NB4 (cell line): ENCODE measurements at regions not wholly inside any gene's neighbourhood (a gene's known extent, or its start where the extent isn't known, plus 50 kb on each side); places are given as distances from the start of the nearest gene placed in this dataset.

ENCODE experiments used
- DNase-seq: peaks from one replicate; pipeline ENCODE4 v3.0.0; 2010; ENCODE audit warnings: low read depth
- H3K4me3 ChIP-seq: one replicate; pipeline ENCODE4 v1.5.1; 2011; ENCODE audit warnings: mild to moderate bottlenecking, low read depth, low read length, moderate library complexity
- CTCF ChIP-seq: IDR thresholded peaks from one replicate; pipeline ENCODE4 v1.5.1; 2012; ENCODE audit warnings: low read depth, low read length
- MAX ChIP-seq: IDR thresholded peaks from 2 replicates; pipeline ENCODE4 v1.6.1; 2011; ENCODE audit warnings: low read depth, low read length
- MYC ChIP-seq: IDR thresholded peaks from 2 replicates; pipeline ENCODE4 v1.6.1; 2011; ENCODE audit warnings: low read depth, low read length
- POLR2A ChIP-seq: IDR thresholded peaks from 2 replicates; pipeline ENCODE4 v1.6.1; 2011; ENCODE audit warnings: mild to moderate bottlenecking; ENCODE audit not compliant: insufficient read length; ENCODE audit errors: extremely low read depth

- no peak for DNase-seq
- H3K4me3 ChIP-seq, result no peak overlapping the region
- no peak for TF ChIP-seq CTCF
- TF ChIP-seq MYC, result no peak
- no peak for TF ChIP-seq POLR2A
- TF ChIP-seq MAX, result no peak
Measured at GRCh38 chr13:79267560-79267959, 138.5 kb downstream of the RBM26 start.

GRCh38 chr13:79258489-79258888 lies 147.6 kb downstream of the RBM26 start:
- DNase-seq, result peak; percentile 77
- no peak for TF ChIP-seq CTCF
- TF ChIP-seq POLR2A, result no peak
- peak; percentile 92 for TF ChIP-seq MYC
- TF ChIP-seq MAX, result peak; percentile 91
- no peak overlapping the region for H3K4me3 ChIP-seq

GRCh38 chr13:79246578-79246949 lies 159.5 kb downstream of the RBM26 start:
- DNase-seq, result peak; percentile 27
- TF ChIP-seq POLR2A (no peak), MYC (no peak), CTCF (peak; percentile 5), MAX (no peak)
- H3K4me3 ChIP-seq, result no peak overlapping the region

GRCh38 chr13:79245937-79246577 lies 160.0 kb downstream of the RBM26 start:
- TF ChIP-seq POLR2A (no peak), MYC (no peak), MAX (no peak)
- no peak overlapping the region for H3K4me3 ChIP-seq
- no peak for DNase-seq

GRCh38 chr13:79241697-79242096 lies 164.4 kb downstream of the RBM26 start:
- no peak overlapping the region for H3K4me3 ChIP-seq
- TF ChIP-seq CTCF (no peak), POLR2A (no peak), MYC (no peak), MAX (no peak)
- DNase-seq, result no peak

GRCh38 chr13:79237981-79238380 lies 168.1 kb downstream of the RBM26 start:
- TF ChIP-seq CTCF (no peak), POLR2A (no peak), MYC (no peak), MAX (no peak)
- H3K4me3 ChIP-seq, result no peak overlapping the region
- DNase-seq, result no peak
